ENCODE measurements at regions not wholly inside any gene's neighbourhood (a gene's known extent, or its start where the extent isn't known, plus 50 kb on each side); places are given as distances from the start of the nearest gene placed in this dataset.

DNA sequence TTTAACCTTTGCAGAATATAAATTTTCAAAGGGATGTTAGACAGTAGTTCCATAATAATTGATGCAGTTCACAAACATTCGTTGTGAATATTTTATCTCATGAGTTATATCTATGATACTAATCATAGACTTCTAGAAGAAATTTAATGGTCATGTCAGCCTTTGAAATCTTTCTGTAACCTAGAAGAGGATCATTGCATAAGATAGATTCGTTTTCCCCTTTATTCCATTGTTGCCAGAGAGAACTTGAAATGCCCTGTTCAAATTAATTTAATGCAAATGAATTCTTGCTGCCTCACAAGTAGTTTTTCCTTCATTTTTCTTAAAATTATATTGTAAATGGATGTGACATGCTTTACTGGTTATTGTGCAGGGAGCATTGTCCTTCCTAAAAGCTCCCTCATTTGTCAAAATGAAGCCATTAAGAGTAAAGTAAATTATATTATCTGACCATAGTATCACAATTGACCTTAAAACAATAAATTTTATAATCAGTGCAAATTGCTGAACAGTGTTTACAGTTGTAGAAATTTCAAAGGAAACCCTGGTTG, 128.5 kb upstream of the ZNF717 start:
- no peak for TF ChIP-seq POLR2AphosphoS5 (IDR thresholded peaks at IDR 0.05; ENCODE audit: low read depth, low read length)
- TF ChIP-seq, protein P1, sequence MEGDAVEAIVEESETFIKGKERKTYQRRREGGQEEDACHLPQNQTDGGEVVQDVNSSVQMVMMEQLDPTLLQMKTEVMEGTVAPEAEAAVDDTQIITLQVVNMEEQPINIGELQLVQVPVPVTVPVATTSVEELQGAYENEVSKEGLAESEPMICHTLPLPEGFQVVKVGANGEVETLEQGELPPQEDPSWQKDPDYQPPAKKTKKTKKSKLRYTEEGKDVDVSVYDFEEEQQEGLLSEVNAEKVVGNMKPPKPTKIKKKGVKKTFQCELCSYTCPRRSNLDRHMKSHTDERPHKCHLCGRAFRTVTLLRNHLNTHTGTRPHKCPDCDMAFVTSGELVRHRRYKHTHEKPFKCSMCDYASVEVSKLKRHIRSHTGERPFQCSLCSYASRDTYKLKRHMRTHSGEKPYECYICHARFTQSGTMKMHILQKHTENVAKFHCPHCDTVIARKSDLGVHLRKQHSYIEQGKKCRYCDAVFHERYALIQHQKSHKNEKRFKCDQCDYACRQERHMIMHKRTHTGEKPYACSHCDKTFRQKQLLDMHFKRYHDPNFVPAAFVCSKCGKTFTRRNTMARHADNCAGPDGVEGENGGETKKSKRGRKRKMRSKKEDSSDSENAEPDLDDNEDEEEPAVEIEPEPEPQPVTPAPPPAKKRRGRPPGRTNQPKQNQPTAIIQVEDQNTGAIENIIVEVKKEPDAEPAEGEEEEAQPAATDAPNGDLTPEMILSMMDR (IDR thresholded peaks at IDR 0.05) = no peak
- TF ChIP-seq SIN3A (IDR thresholded peaks at IDR 0.05; ENCODE audit: borderline replicate concordance, insufficient read depth, low read depth, low read length) = no peak
- TF ChIP-seq TCF7L2 (IDR thresholded peaks at IDR 0.05; ENCODE audit: low read depth, low read length) = no peak

Measured in Panc1 (cell line).